HG03064 (cell line): ENCODE measurements at regions not wholly inside any gene's neighbourhood (a gene's known extent, or its start where the extent isn't known, plus 50 kb on each side); places are given as distances from the start of the nearest gene placed in this dataset.
"Not testable (repeated sequence)": the region's sequence is repeated elsewhere in the genome, so short reads cannot be mapped to it uniquely, and the experiment has no call there.

Experiments
- ATAC-seq: cut with Tn5 transposase; IDR thresholded peaks from one replicate; pipeline ENCODE4 v1.9.1; 2021; ENCODE audit warnings: low read depth; ENCODE audit not compliant: unreplicated experiment

DNA sequence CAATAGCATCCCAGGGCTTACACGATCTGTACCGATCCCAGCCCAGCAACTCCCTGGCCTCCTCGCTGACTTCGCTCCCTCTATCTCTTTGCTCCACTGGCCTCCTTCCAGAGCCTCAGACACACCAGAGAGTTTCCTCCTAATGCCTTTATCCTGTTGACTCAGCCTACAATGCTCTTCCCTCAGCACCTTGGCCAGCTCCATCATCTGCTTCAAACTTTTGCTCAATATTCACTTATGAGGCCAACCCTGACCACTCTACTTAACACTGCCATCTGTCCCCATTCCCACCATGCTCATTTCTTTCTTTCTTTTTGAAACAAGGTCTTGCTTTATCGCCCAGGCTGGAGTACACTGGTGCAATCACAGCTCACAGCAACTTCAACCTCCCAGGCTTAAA lies 180.9 kb downstream of the CEP170 start:
- ATAC-seq, result not testable (repeated sequence)

DNA sequence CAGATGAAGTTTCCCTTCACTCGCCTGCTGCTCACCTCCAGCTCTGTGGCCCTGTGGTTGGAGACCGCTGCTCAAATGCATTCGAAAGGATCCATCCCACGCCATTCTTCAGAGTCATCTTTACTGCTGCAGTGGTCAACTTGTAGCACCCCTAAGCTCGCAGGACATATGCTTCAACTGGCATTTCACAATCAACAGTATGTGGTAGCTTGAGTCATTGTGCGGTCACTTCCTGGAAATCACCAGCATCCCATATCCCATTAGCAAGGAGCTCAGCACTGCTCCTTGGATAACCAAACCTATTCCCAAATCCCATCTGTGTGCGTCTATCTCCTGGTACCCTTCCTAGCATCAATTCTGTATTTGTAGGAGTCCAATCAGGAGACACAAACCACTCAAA lies 188.0 kb downstream of the CEP170 start:
- ATAC-seq, result not testable (repeated sequence)

DNA sequence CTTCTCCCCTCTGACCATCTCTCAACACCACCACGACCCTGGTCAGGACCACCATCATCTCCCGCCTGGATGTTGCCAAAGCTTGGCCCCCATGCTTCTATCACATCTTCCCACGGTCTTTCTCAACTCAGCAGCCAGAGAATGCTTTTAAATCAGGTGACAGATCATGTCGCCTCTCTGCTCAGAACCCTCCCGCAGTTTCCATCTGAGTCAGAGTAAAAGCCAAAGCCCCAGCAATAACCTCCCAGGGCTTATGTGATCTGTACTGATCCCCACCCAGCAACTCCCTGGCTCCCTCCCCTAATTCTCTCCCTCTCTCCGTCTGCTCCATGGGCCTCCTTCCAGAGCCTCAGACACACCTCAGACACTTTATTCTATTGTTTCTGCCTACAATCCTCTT lies 193.1 kb downstream of the CEP170 start:
- ATAC-seq, result not testable (repeated sequence)

DNA sequence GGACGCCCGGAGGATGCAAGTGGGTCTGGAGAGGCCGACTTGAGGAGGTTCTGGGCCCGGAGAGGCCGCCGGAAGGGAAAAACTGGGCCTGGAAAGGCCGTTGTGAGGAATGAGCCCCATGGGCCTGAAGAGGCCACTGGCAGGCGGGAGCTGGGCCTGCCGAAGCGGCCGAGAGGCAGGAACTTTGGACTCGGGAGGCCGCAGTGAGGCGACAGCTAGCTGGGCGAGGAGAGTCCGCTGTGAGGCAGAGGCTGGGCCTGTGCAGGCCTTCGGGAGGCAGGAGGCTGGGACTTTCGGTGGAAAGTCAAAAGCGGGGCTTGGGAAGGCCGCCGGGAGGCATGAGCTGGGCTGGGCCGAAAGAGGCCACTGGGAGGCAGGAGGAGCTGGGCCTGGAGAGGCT lies 199.6 kb downstream of the CEP170 start:
- not testable (repeated sequence) for ATAC-seq

DNA sequence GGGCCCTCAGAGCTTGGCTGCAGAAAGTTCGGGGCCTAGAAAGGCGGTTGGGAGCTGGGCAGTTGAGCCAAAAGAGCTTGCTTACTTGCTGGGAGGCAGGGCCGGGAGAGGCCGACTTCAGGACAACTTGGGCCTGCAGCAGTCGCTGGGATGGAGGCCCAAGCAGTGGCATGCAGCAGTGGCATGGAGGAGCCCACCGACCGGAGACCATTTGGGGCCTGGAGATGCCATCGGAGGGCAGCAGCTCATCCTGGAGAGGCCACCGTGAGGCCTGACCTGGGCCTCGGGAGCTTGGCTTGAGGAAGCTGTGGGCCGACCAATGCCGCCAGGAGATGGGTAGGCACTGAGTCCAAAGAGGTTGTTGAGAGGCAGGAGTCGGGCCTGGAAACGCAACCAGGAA lies 200.0 kb downstream of the CEP170 start:
- not testable (repeated sequence) for ATAC-seq

DNA sequence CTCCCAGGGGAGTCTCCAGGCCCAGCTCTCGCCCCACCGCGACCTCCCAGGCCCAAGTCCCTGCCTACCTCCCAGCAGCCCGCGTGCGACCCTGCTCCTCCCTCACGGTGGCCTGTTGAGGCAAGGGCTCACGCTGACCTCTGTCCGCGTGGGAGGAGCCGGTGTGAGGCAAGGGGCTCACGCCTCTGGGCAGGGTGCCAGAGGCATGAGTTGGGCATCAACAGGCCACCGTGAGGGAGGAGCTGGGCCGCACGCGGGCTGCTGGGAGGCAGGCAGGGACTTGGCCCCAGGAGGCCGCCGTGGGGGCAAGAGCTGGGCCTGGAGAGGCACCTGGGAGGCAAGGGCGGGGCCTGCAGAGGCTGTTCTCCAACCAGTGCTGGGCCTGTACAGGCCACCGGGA lies 200.4 kb downstream of the CEP170 start:
- ATAC-seq, result not testable (repeated sequence)

DNA sequence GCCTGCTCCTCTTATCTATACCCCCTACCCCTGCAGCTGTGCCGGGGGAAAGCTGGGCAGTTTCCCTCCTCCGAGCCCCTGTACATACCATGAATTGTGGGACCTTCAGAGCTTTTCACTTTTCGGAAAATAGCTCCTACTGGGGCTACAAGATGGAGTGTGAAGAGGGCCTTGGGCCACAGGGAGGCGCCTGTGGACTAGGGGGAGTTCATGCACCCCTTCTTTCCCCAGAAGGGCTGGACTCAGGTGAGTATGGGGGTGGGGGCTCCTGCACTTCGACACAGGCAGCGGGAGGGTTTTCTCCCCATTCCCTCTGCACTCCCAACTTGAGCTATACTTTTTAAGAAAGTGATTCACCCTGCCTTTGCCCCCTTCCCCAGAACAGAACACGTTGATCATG lies 202.0 kb downstream of the CEP170 start:
- ATAC-seq, result not testable (repeated sequence)

DNA sequence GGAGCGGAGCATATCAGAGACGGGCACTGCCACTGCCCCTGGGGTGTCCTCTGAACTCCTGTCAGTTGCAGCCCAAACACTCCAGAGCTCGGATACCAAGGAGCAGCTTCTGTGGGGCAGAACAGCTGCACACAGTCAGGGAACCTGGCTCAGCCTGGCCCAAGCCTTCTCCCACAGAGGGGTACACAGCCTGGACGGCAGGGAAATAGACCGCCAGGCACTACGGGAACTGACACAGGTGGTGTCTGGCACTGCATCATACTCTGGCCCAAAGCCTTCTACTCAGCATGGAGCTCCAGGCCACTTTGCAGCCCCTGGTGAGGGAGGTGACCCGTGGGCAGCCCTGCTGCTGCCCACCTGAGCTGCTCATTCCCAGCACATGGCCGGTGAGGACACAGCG lies 204.5 kb downstream of the CEP170 start:
- ATAC-seq, result not testable (repeated sequence)

DNA sequence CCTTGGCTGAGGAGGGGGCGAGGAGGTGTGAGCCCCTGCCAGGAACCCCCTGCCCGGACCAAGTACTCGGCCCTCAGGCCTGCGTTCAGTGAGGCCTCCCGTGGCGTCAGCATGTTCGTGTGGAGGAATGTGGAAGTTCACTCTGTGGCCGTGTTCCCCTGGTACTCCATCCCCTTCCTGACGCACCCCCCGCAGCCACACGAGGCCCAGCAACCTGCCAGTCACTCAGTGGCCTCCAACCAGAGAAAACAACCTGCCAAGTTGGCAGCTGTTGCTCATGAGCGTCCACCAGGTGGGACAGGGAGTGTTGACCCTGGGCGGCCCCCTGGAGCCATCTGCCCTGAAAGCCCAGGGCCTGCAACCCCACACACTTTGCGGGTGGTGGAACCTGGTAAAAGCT lies 205.4 kb downstream of the CEP170 start:
- not testable (repeated sequence) for ATAC-seq

DNA sequence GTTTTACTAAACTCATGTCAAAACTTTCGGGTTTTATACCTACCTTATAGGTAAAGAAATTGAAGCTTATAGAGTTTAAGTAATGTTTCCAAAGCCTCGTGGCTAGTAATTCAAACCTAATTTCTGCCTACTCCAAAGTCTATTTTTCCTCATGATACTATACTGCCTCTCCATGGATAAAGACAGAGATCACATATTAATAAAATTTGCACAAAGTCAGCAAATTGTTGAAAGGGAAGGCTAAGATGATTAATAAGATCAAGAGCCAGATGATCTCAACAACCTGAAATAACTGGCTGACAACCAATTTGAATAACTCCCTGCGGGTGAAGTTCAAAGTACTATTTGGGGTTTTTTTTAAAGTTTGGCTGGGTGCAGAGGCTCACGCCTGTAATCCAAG lies 233.7 kb downstream of the CEP170 start:
- not testable (repeated sequence) for ATAC-seq

DNA sequence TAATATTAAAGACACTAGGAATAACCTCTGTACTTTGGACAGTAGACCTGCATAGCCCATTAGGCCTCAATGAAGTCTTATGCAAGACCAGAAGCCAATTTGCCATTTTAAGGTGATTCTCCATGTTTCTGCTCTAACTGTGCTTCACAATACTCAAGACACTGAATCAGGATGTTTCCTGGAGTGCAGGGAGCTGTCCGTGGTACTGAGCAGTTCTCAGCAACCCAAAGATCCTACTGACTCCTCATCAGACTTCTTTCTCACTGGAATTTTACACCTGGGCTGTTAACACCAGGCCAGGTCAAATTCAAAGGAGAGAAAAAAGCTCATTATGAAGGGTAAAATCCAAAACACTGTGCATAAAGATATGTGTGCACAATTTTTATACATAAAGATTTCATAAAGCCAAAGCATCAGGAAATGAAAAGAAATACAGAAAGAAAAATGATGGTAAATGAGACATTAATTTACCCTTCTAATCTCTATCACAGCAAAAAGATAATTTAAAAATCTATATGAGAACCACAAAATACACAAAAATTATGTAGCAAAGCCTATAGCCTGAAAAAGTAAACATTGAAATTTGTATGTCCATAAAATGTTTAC lies 235.9 kb downstream of the CEP170 start:
- ATAC-seq, result not testable (repeated sequence)

DNA sequence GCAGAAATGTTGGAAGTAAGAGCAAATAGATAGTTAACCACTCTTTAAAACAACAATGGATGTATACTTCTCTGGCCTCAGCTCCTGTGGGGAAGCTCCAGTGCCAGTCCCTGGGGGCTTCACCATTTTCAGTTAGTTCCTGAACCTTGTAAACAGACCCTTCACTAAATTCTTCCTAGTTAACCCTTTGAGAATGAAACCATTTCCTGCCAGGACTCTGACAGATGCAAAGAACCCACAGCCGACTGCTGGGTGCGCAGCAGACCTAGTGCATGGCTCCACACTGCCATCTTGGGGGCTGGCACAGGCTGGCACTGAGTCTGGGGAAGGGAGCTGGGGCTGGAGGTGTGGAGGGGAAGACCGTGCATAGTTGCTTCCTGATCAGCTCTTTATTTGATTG lies 244.4 kb downstream of the CEP170 start:
- ATAC-seq, result not testable (repeated sequence)

DNA sequence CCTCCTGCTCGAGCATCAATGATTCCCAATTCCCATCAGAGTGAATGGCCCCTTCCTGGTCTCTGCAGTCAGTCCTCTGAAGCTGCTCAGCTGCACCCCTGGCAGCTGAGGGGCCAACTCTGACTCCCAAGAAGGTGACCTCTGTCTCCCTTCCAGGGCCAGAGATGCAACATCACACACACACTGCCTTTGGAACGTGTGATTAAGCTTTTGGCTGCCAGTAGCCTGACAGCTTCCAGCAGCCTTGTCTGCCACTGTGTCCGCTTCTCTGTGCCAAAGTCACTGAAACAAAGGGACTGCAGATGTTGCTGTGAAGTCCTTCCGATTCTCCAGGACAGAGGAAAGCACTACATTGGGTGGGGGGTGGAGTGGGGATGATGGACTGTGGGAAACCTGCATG lies 254.1 kb downstream of the CEP170 start:
- not testable (repeated sequence) for ATAC-seq

DNA sequence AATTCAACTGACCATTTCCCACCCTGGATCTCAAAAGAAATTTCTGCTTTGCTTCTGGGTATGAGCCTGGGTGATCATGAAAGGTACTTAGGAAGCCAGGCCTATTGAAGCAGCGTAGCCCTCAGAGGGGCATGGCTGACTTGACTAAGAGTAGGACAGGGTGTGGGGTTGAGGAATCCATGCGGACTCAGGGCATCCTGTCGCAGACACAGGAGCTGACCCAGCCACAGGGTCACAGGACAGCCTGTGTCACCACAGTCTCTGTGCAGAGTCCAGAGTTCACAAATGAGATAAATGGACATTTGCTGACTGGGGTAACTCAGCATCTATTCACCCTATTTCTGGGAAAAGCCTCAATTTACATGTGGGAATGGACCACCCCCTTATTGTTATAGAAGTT lies 262.3 kb downstream of the CEP170 start:
- not testable (repeated sequence) for ATAC-seq

DNA sequence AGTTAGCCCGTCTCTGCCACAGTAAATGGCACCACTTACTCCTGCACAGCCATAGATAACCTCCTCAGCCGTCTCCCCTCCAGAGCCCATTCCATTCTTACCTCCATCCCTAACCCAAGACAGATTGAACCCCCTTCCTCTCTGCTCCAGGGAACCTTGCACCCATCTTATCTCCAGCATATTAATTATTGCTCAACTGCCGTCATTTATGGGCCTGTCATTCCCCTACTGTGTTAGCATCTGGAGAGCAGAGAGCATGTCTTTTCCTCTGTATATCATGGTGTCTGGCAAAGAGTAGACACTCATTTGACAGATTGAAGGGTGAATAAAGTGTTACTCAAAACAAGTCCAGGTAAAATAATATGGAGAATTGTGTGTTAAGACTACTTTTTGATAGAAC lies 270.0 kb downstream of the CEP170 start:
- ATAC-seq, result not testable (repeated sequence)

DNA sequence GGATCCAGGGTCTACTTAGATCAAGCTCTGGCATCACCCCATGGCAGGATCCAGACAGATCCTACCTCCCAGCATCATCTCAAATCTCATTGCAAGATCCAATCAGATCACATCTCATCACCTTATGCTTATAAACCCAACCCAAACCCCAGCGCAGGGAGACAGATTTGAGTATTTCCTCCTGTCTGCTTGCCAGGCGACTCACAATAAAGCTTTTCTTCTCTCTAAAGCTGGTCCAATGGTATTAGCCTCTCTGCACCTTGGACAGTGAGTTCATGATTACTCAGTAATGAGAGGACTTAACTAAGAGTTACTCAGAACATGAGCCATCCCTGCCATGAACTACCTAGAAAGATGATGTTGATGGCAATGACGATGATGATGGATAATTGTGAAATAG lies 281.7 kb downstream of the CEP170 start:
- ATAC-seq, result not testable (repeated sequence)

DNA sequence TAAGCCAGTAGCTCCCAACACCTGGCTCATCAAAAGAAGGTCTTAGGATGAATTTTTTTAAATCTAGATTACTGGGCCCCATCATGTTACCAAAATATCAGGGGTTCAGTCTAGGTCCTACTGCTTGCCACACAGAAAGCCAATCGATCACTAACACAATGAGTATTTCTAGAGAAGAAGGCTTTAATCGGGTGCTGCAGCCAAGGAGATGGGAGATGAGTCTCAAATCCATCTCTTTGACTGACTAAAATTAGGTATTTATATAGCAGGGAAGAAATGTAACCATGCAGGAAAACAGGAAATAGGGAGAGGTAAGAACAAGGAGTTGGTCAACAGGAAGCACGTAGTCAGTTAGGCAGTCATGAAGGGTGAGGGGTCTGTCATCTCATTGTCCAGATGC lies 288.2 kb downstream of the CEP170 start:
- ATAC-seq, result no peak

DNA sequence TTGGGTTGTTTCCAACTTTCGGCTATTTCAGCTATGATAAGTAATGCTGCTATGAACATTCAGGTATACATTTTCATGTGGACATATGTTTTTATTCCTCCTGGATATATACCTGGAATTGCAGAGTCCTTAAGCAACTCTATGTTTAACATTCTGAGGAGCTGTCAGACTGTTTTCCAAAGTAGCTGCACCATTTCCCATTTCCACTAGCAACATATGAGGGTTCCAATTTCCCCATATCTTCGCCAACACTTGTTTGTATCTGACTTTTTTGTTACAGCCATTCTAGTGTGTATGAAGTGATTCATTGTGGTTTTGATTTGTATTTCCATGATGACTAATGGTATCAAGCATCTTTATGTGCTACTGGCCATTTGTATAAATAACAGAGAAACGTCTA lies 295.7 kb downstream of the CEP170 start:
- not testable (repeated sequence) for ATAC-seq

DNA sequence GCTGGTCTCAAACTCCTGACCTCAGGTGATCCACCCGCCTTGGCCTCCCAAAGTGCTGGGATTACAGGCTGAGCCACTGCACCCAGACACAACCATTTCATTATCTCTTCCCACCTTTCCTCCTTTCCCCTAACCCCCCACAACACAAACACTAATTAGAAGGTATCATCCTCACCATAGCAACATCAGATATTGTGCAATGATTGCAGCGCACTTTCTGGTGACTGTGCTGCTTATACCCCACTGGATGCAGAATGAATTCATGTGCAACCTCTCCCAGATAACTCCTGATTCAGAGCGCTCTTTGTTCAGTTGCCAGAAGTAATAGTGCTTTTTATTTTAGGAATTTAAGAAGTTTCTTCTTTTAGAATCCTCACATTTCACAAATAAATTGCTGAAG lies 300.1 kb downstream of the CEP170 start:
- not testable (repeated sequence) for ATAC-seq

DNA sequence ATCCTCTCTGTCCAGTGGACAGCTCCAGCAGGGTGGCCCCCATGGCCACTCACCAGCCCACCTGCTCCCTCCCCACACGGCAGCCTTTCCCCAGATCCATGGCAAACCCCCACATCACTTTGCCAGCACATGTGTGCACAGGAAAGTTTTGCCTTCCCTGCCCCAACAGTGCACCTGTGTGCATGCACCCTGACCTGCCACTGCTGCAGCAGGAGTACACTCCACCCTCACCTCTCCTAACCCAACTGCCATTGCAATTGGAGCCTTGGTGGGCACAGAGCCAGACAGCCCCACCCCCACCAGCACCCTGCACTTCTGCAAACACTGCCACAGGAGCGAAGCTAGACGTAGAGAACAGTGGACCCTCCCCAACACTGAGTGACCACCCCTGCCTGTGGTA lies 308.9 kb downstream of the CEP170 start:
- no peak for ATAC-seq

DNA sequence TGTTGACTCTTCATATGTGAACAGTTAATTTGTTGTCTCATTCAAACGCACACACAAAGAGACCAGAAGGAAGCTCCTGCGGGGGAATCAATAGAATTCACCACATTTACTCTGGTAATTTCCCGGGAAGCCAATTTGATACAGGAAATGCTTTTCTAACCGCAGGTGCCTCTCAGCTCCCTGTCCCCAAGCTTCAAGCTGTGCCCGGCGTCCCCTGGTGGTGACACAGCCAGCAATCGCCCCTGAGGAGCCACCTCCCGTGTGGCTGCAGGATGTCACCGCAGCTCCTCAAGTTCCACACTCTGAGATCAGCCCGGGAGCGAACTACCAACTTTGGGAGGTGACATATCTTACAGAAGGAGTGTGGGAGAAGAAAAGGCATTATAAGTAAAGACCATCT lies 318.4 kb downstream of the CEP170 start:
- not testable (repeated sequence) for ATAC-seq

DNA sequence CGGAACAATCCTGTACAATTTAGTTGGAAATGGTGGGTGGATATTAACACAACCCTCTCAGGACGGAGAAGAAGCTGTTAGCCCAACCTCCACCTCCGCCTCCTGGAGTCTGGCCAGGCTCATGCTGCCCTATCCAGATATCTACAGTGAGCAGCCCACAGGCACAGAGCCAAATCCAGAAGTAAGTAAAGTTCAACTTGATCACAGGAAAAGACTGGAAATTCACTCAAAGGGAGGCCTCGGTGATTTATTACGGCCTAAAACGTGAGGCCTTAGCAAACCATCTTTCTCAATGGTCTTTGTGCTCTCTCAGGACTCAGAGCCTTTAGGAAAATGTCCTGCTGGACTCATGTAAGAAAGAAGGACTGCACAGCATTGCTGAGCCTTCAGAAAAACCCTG lies 330.4 kb downstream of the CEP170 start:
- not testable (repeated sequence) for ATAC-seq

DNA sequence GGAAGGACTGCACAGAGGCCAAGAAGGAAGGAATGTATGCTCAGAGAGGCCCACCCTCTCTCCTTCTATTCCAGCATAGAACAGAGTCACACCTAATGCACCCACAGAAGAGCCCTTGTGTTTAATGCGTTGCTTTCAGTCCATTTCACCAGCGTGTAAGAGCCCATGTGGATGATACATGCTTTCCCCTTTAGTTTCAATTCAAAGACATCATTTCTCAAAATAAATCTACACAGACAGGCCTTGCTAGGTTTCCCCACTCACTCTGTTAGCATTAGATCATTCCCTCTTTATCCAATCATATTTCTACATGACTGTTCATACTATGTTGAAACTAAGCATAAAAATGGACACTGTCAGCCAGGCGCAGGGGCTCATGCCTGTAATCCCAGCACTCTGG lies 331.5 kb downstream of the CEP170 start:
- not testable (repeated sequence) for ATAC-seq
